GM18502 (cell line): ENCODE measurements at regions not wholly inside any gene's neighbourhood (a gene's known extent, or its start where the extent isn't known, plus 50 kb on each side); places are given as distances from the start of the nearest gene placed in this dataset.

ENCODE experiments used
- ATAC-seq: cut with Tn5 transposase; IDR thresholded peaks from one replicate; pipeline ENCODE4 v1.9.1; 2021; ENCODE audit warnings: mild to moderate bottlenecking; ENCODE audit not compliant: unreplicated experiment, poor library complexity

- ATAC-seq = no peak
Measured at GRCh38 chr1:69197816-69198215, 369.9 kb upstream of the LRRC7 start.

DNA sequence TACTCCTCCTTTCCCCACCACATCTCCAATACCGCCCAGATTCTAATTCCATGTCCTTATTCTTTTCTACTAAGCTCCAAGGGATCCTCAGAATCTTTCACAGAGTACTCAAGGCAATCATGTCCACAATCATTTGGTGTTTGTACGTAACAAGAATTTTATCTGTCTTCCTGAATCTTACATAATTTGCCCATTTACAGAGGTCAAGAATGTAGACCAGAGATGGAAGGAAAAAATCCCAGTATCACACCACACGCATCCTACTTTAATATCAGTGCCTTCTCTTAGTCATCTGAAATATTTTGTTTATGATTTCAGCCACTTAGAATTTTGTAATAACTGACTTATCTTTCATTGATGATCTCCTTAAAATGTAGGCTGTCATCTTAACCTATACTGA lies 366.0 kb upstream of the LRRC7 start:
- no peak for ATAC-seq

DNA sequence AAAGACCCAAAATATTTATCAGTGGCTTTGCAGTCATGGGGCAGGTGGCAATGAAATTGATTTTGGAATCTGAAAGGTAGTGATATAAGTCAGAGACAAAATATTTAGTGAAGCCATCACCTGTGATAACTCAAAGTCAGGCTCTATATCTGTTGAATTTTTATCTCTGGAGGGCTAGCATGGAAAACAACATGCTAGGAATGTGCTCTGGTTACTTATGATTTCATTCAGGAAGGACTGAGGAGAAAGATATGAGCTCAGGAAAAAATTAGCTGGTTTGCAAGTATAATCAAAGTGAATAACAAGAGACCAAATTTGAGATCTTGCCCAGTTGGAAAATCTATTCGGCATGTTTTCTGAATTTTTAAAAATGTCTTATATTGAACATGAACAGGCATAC lies 364.6 kb upstream of the LRRC7 start:
- no peak for ATAC-seq

DNA sequence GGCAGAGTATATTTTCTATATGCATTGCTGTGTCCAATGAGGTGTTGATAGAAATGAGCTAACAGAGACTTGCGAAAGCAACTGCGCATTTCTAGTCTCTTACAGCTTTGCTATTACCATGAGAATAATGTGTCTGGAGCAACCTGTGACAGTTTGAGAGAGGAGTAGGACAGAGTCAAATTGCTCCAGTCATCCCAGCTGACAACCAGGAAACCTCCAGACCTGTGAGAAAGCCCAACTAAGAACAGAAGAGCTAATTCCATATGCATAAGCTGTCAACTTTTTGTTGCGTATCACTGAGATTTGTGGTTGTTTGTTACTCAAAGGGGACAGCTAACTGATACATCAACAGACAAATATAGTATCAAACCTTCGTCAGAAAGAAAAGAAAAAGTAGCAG lies 354.1 kb upstream of the LRRC7 start:
- no peak for ATAC-seq

DNA sequence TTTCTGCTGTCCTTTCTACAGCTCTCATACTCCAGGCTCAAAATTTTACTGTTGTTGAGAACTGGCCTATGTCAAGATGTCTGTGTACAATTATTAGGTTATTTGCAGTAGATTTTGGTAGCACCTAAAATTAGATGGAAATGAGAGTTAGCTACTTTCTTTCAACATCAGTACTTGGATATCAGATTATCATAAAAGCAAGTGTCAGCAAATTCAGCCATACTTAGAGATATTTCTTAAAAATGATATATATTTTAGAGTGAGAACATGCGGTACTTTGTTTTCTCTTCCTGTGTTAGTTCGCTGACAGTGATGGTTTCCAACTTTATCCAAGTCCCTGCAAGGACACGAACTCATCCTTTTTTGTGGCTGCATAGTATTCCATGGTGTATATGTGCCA lies 351.8 kb upstream of the LRRC7 start:
- no peak for ATAC-seq

DNA sequence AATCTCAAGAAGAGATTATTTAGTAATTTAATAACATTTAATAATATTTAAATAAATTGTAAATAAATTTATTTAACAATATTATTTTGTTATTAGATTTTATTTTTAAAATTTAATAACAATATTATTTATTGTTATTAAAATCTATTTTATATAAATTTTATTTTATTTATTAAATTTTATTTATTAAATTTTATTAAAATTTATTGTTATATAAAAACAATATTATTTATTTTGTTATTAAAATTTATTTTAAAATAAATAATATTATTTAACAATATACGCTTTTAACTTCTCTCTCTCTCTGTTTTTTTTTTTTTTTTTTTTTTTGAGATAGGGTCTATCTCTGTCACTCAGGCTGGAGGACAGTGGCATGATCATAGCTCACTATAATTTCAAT lies 347.1 kb upstream of the LRRC7 start:
- no peak for ATAC-seq

- ATAC-seq = no peak
Measured at GRCh38 chr1:69221524-69221923, 346.2 kb upstream of the LRRC7 start.

DNA sequence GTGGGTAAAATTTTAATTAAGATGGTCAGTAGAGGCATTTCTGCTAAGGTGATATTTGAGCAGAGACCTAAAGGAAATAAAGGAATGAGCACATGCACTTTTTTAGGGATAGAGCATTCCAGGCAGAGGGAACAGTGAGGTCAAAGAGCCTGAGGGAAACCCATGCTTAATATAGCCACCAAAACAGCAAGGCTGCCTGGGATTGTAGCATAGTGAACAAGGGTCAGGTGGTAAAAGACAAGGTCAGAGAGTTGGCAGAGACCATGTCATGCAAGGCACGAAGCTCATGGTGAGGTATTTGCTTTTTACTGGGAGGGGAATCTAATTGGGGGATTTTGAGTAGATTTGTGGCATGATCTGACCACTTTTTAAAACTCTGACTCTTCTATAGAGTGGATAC lies 344.6 kb upstream of the LRRC7 start:
- no peak for ATAC-seq

DNA sequence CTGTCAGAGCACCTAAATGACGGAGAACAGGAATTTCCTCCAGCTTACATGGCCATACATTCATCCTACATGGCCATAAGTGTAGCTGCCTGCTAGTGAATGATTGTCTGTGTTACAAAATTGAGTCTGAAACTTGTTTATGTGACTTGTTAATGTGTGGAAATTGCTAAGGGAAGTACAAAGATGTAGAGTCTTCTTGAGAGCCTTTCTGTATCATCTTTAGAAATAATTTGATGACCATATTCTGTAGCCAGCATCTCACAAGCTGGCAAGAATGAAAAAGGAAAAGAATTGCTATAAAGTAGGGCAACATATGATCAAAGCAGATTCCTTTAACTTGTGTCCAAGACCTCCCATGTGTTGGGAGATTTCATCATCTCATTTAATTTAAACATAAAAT lies 339.2 kb upstream of the LRRC7 start:
- ATAC-seq = no peak

GRCh38 chr1:69230208-69230607 lies 337.5 kb upstream of the LRRC7 start:
- no peak for ATAC-seq

DNA sequence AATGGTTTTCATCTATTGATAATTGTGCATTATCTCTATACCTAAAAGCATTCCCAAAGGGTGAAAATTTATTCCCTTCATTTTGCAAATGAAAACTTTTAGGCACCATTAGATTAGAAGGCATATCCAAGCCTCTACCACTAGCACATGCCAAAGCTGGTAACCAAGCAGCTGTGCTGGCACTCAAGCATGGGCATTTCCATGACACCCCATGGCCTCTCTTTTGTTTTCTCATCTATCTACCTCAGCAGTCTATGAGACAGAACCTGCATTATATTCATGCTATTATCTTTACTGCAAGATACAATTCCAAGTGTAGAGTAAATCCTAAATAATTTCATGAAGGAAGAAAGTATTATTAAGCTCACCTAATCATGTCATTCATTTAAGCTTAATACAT lies 334.3 kb upstream of the LRRC7 start:
- ATAC-seq = no peak

- no peak for ATAC-seq
Measured at GRCh38 chr1:69244211-69244610, 323.5 kb upstream of the LRRC7 start.

DNA sequence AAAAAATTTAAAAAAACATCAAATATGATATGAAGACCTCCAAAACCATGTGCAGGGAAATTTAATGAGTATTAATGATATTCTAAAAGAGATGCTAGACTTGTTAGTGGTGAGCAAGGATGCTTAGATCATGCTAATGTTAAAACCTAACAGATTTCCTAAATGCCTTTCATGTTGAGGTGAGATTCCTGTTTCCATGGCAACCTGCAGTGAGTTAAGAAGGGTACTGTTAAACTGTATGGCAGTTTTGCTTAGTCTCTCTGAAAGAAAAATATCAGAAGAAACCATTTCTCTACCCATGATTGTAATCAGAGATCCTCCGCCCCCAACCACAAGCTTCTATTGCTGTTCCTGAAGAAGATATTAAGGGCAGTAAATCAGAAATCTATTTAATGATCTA lies 321.6 kb upstream of the LRRC7 start:
- no peak for ATAC-seq

DNA sequence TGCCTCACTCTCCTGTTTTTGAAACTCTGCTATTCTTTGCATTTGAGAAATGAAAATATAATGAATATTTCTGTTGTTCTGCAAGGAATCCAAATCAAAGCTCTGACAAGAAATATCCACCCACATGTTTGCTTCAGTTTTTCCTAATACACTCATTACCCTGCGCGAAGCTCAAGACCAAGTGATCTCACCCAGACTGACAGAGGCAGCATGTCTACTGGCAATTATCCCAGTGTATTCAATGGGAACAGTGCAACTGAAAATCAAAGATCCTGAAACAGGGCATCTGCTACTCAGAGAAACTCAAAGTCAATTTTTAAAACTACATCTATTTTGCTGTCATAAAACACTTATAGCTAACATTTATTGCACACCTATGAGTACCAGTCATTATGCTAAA lies 321.0 kb upstream of the LRRC7 start:
- ATAC-seq = no peak

DNA sequence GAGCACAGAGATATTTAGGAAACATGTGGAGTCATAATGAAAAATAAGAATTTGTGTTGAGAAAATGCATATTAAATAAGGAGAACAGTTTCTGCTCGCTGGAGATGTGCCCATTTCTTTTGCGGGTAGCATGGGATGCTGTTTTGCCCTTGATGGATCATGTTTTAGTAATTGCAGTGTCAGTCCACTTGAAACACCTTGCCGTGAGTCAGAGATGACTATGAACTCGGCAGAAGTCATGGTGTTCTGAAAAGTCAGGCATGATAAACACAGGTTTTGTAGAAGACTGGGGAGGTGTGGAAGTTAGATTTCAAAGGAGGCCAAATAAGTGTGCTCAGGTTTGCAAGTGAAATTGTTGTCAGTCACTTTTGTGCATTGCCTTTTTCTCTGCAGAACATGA lies 315.0 kb upstream of the LRRC7 start:
- ATAC-seq = no peak

GRCh38 chr1:69256036-69256435 lies 311.7 kb upstream of the LRRC7 start:
- ATAC-seq = no peak

- ATAC-seq = no peak
Measured at GRCh38 chr1:69258842-69259241, 308.9 kb upstream of the LRRC7 start.

DNA sequence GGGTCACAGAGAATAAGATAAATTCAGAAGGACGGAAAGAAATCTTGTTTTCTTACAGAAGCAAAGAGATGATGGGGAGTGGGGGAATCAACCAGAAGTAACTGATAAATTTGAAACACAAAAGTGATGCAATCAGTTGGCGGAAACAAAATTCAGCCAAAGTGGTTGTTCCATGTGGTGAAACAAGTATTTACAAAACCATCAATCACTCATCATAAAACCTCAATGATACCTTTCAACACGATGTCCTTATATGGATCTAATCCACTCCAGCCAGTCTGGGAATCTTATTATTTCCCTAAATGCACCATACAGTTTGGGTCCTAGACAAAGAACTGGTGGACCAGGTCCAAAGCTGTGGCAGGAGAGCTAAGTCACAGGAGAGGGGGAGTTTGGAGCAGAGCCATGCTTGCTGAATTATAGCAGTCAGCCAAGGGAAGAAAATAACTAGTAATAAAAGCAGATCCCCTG lies 303.8 kb upstream of the LRRC7 start:
- ATAC-seq = no peak

- no peak for ATAC-seq
Measured at GRCh38 chr1:69269491-69269890, 298.2 kb upstream of the LRRC7 start.

GRCh38 chr1:69271587-69272125 lies 296.1 kb upstream of the LRRC7 start:
- ATAC-seq = no peak

DNA sequence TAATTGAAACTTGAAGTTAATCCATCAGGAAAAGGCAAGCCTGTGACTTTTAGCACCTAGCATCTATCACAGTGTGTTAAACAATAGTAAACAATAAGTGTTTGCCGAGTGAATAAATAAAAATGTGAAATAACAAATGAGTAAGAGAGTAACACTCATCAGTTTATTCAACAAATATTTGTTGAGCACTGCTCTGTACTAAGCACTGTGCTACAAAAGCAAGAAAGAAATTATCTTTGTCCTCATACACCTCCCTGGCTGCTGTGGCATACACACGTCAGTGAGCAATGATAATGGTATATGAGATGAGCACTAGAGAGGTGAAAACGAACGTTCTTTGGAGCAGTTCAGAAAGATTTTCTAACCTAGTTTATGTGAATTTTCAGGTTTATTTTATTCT lies 295.0 kb upstream of the LRRC7 start:
- no peak for ATAC-seq

- no peak for ATAC-seq
Measured at GRCh38 chr1:69278923-69279322, 288.8 kb upstream of the LRRC7 start.

- no peak for ATAC-seq
Measured at GRCh38 chr1:69283516-69283915, 284.2 kb upstream of the LRRC7 start.
